DOHH2 (cell line): ENCODE measurements at regions not wholly inside any gene's neighbourhood (a gene's known extent, or its start where the extent isn't known, plus 50 kb on each side); places are given as distances from the start of the nearest gene placed in this dataset.

Experiments used
- EZH2phosphoT487 ChIP-seq: fragments of 200-600 bp; sonication (generic); IDR thresholded peaks from 2 replicates; pipeline ENCODE4 v1.6.1; 2017; ENCODE audit warnings: borderline replicate concordance, mild to moderate bottlenecking, antibody characterized with exemption, low read length, moderate library complexity, mixed read lengths
- TF ChIP-seq, protein P1 (sequence below): fragments of 200-600 bp; sonication (generic); IDR thresholded peaks from one replicate; pipeline ENCODE4 v1.5.1; 2014; ENCODE audit warnings: antibody characterized with exemption, mild to moderate bottlenecking, low read depth, low read length; ENCODE audit not compliant: poor library complexity, severe bottlenecking

DNA sequence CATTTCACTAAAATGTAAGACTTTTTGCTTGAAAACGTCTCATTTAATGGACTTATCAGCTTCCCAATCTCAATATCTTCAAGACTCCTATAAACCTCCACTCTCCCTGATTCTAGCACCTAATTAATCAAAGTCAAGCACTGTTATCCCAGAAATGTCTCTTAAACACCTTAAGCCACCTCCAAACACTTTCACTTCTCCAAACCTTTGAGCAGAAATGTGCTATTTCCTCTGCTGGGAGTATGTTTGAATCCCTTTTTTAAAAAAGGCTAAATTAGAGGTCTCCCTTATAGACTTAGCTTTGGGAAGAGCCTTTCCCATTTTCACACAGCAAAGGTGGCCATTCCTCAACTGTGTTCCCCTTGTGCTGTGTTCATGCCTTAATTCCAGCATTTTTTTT lies 146.2 kb upstream of the SYN3 start:
- TF ChIP-seq, protein P1, sequence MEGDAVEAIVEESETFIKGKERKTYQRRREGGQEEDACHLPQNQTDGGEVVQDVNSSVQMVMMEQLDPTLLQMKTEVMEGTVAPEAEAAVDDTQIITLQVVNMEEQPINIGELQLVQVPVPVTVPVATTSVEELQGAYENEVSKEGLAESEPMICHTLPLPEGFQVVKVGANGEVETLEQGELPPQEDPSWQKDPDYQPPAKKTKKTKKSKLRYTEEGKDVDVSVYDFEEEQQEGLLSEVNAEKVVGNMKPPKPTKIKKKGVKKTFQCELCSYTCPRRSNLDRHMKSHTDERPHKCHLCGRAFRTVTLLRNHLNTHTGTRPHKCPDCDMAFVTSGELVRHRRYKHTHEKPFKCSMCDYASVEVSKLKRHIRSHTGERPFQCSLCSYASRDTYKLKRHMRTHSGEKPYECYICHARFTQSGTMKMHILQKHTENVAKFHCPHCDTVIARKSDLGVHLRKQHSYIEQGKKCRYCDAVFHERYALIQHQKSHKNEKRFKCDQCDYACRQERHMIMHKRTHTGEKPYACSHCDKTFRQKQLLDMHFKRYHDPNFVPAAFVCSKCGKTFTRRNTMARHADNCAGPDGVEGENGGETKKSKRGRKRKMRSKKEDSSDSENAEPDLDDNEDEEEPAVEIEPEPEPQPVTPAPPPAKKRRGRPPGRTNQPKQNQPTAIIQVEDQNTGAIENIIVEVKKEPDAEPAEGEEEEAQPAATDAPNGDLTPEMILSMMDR, result no peak
- TF ChIP-seq EZH2phosphoT487, result no peak
